Neural cell (in vitro differentiated cells): ENCODE measurements at regions not wholly inside any gene's neighbourhood (a gene's known extent, or its start where the extent isn't known, plus 50 kb on each side); places are given as distances from the start of the nearest gene placed in this dataset.

Experiments
- H2AFZ ChIP-seq: fragments of 200-600, 300-800 bp; sonication (generic), shearing (Covaris generic); 2 replicates; pipeline ENCODE4 v1.6.0; 2014; ENCODE audit warnings: low read depth, mild to moderate bottlenecking, antibody characterized with exemption, low read length, moderate library complexity
- H3F3A ChIP-seq: fragments of 200-600 bp; shearing (Covaris generic); 2 replicates; pipeline ENCODE4 v1.6.1; 2016; ENCODE audit warnings: mild to moderate bottlenecking, moderate library complexity, mixed read lengths, antibody characterized with exemption, low read length; ENCODE audit not compliant: insufficient read depth, poor library complexity, severe bottlenecking
- H3K27ac ChIP-seq: fragments of 200-600, 300-800 bp; sonication (generic), shearing (Covaris generic); 2 replicates; pipeline ENCODE4 v1.5.1; 2014; ENCODE audit warnings: mild to moderate bottlenecking, low read length, moderate library complexity
- H3K27me3 ChIP-seq: fragments of 300-800, 200-600 bp; sonication (generic), shearing (Covaris generic); 2 replicates; pipeline ENCODE4 v1.6.0; 2014; ENCODE audit warnings: mild to moderate bottlenecking, low read depth, low read length, moderate library complexity; ENCODE audit not compliant: insufficient read depth
- H3K36me3 ChIP-seq: fragments of 300-800, 200-600 bp; sonication (generic), shearing (Covaris generic); 2 replicates; pipeline ENCODE4 v1.5.1; 2014; ENCODE audit warnings: mild to moderate bottlenecking, antibody characterized with exemption, low read length, moderate library complexity; ENCODE audit not compliant: insufficient read depth
- H3K4me2 ChIP-seq: fragments of 300-800, 200-600 bp; sonication (generic), shearing (Covaris generic); 2 replicates; pipeline ENCODE4 v1.6.0; 2014; ENCODE audit warnings: mild to moderate bottlenecking, low read length
- H3K4me3 ChIP-seq: fragments of 300-800, 200-600 bp; sonication (generic), shearing (Covaris generic); 2 replicates; pipeline ENCODE4 v1.5.1; 2014; ENCODE audit warnings: mild to moderate bottlenecking, low read length, moderate library complexity
- H3K79me2 ChIP-seq: fragments of 200-600 bp; shearing (Covaris generic); replicated peaks from 2 replicates; pipeline ENCODE4 v1.6.0; 2014; ENCODE audit warnings: mild to moderate bottlenecking, low read length, moderate library complexity; ENCODE audit not compliant: insufficient read depth
- H3K9ac ChIP-seq: fragments of 300-800, 200-600 bp; sonication (generic), shearing (Covaris generic); 2 replicates; pipeline ENCODE4 v1.6.1; 2016; ENCODE audit warnings: mild to moderate bottlenecking, low read length, mixed read lengths
- H3K9me2 ChIP-seq: fragments of 200-600 bp; shearing (Covaris generic); 2 replicates; pipeline ENCODE4 v1.6.1; 2016; ENCODE audit warnings: mild to moderate bottlenecking, low read length, mixed read lengths; ENCODE audit not compliant: insufficient read depth
- H3K9me3 ChIP-seq: fragments of 200-600, 300-800 bp; sonication (generic), shearing (Covaris generic); 2 replicates; pipeline ENCODE4 v1.6.1; 2016; ENCODE audit warnings: mild to moderate bottlenecking, mixed run types, low read length, moderate library complexity, mixed read lengths
- H4K20me1 ChIP-seq: fragments of 200-600 bp; shearing (Covaris generic); 2 replicates; pipeline ENCODE4 v1.6.1; 2016; ENCODE audit warnings: mild to moderate bottlenecking, mixed run types; ENCODE audit not compliant: insufficient read depth
- CTCF ChIP-seq: fragments of 450-650 bp; IDR thresholded peaks from 2 replicates; pipeline ENCODE4 v1.5.1; 2014; ENCODE audit warnings: antibody characterized with exemption, mild to moderate bottlenecking, moderate library complexity; ENCODE audit not compliant: poor library complexity, severe bottlenecking
- EP300 ChIP-seq: fragments of 450-650 bp; conservative IDR thresholded peaks from 2 replicates; pipeline ENCODE4 v1.6.1; 2014; ENCODE audit warnings: antibody characterized with exemption, mild to moderate bottlenecking, moderate library complexity; ENCODE audit not compliant: poor library complexity, severe bottlenecking
- EZH2 ChIP-seq: fragments of 200-600, 300-800 bp; shearing (Covaris generic), sonication (generic); IDR thresholded peaks from 2 replicates; pipeline ENCODE4 v1.6.1; 2014; ENCODE audit warnings: antibody characterized with exemption, low read length, borderline replicate concordance, mild to moderate bottlenecking; ENCODE audit not compliant: insufficient read depth, poor library complexity, severe bottlenecking
- MXI1 ChIP-seq: fragments of 450-650 bp; conservative IDR thresholded peaks from 2 replicates; pipeline ENCODE4 v1.6.1; 2014; ENCODE audit warnings: antibody characterized with exemption, mild to moderate bottlenecking; ENCODE audit not compliant: poor library complexity, severe bottlenecking
- POLR2AphosphoS5 ChIP-seq: IDR thresholded peaks from 2 replicates; pipeline ENCODE4 v1.6.1; 2012
- RAD21 ChIP-seq: fragments of 450-650 bp; conservative IDR thresholded peaks from 2 replicates; pipeline ENCODE4 v1.6.1; 2014; ENCODE audit warnings: antibody characterized with exemption, mild to moderate bottlenecking, moderate library complexity
- SMC3 ChIP-seq: fragments of 450-650 bp; conservative IDR thresholded peaks from 2 replicates; pipeline ENCODE4 v1.6.1; 2014; ENCODE audit warnings: antibody characterized with exemption, mild to moderate bottlenecking, moderate library complexity; ENCODE audit not compliant: poor library complexity
- TAF1 ChIP-seq: IDR thresholded peaks from 2 replicates; pipeline ENCODE4 v1.6.1; 2012; ENCODE audit warnings: low read depth
- TF ChIP-seq, protein P1 (sequence below): IDR thresholded peaks from 2 replicates; pipeline ENCODE4 v1.6.1; 2012; ENCODE audit warnings: borderline replicate concordance

DNA sequence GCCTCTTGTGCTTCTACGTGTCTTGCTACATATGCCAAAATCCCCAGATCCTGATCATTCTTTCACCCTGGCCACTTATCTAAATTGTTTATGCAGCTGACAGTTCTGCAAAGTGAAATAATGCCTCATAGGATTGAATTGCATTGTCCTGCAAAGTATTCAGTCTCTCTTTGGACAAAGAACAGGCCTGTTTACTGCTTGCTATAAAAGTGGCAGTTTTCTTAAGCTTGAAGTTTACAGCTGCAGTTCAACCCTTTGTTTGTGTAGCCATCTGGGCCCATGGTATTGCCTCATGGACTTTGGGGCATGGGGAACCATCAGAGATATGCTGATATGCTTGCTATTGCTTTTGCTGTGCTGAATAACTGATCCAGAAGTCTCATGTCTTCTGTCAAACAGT lies 523.2 kb downstream of the OTOL1 start:
- Histone ChIP-seq H3K9me3 (no peaks in the 10 kb centered on the region), H3K4me3 (no peak overlapping the region), H3K36me3 (no peaks in the 10 kb centered on the region), H3K27ac (no peak overlapping the region), H4K20me1 (no peaks in the 10 kb centered on the region), H3K9ac (no peak overlapping the region), H2AFZ (no peak overlapping the region), H3K9me2 (no peaks in the 10 kb centered on the region), H3K4me2 (no peak overlapping the region), H3K79me2 (no peaks in the 10 kb centered on the region), H3F3A (no peaks in the 10 kb centered on the region), H3K27me3 (no peaks in the 10 kb centered on the region)
- TF ChIP-seq SMC3 (no peak), EZH2 (no peak), MXI1 (no peak), EP300 (no peak), RAD21 (no peak), POLR2AphosphoS5 (no peak), TAF1 (no peak)
- TF ChIP-seq, protein P1, sequence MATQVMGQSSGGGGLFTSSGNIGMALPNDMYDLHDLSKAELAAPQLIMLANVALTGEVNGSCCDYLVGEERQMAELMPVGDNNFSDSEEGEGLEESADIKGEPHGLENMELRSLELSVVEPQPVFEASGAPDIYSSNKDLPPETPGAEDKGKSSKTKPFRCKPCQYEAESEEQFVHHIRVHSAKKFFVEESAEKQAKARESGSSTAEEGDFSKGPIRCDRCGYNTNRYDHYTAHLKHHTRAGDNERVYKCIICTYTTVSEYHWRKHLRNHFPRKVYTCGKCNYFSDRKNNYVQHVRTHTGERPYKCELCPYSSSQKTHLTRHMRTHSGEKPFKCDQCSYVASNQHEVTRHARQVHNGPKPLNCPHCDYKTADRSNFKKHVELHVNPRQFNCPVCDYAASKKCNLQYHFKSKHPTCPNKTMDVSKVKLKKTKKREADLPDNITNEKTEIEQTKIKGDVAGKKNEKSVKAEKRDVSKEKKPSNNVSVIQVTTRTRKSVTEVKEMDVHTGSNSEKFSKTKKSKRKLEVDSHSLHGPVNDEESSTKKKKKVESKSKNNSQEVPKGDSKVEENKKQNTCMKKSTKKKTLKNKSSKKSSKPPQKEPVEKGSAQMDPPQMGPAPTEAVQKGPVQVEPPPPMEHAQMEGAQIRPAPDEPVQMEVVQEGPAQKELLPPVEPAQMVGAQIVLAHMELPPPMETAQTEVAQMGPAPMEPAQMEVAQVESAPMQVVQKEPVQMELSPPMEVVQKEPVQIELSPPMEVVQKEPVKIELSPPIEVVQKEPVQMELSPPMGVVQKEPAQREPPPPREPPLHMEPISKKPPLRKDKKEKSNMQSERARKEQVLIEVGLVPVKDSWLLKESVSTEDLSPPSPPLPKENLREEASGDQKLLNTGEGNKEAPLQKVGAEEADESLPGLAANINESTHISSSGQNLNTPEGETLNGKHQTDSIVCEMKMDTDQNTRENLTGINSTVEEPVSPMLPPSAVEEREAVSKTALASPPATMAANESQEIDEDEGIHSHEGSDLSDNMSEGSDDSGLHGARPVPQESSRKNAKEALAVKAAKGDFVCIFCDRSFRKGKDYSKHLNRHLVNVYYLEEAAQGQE: no peak

GRCh38 chr3:162021206-162021605 lies 524.6 kb downstream of the OTOL1 start:
- no peaks in the 10 kb centered on the region for H3K79me2 ChIP-seq
- H3K27ac ChIP-seq: no peak overlapping the region
- no peak overlapping the region for H3K4me2 ChIP-seq
- H3F3A ChIP-seq: no peaks in the 10 kb centered on the region
- no peak overlapping the region for H2AFZ ChIP-seq
- H3K9me3 ChIP-seq: no peaks in the 10 kb centered on the region
- no peak overlapping the region for H3K9ac ChIP-seq
- H3K27me3 ChIP-seq: no peaks in the 10 kb centered on the region
- no peak overlapping the region for H3K4me3 ChIP-seq
- H4K20me1 ChIP-seq: no peaks in the 10 kb centered on the region
- no peaks in the 10 kb centered on the region for H3K36me3 ChIP-seq
- H3K9me2 ChIP-seq: no peaks in the 10 kb centered on the region
- TF ChIP-seq EZH2 (no peak), CTCF (no peak), TAF1 (no peak), POLR2AphosphoS5 (no peak)

- H2AFZ ChIP-seq: no peak overlapping the region
- no peaks in the 10 kb centered on the region for H4K20me1 ChIP-seq
- no peak overlapping the region for H3K9ac ChIP-seq
- H3K9me2 ChIP-seq: no peaks in the 10 kb centered on the region
- no peak overlapping the region for H3K4me3 ChIP-seq
- no peaks in the 10 kb centered on the region for H3K79me2 ChIP-seq
- H3K27ac ChIP-seq: no peak overlapping the region
- TF ChIP-seq EP300 (no peak), TAF1 (no peak), CTCF (no peak), RAD21 (no peak), SMC3 (no peak), EZH2 (no peak), MXI1 (no peak), POLR2AphosphoS5 (no peak)
- TF ChIP-seq, protein P1: no peak
- H3F3A ChIP-seq: no peaks in the 10 kb centered on the region
- no peaks in the 10 kb centered on the region for H3K9me3 ChIP-seq
- H3K4me2 ChIP-seq: no peak overlapping the region
- H3K27me3 ChIP-seq: no peaks in the 10 kb centered on the region
- no peaks in the 10 kb centered on the region for H3K36me3 ChIP-seq
Measured at GRCh38 chr3:162022911-162023310, 526.3 kb downstream of the OTOL1 start.
